Omental fat pad (tissue), 3 donors: ENCODE measurements at regions not wholly inside any gene's neighbourhood (a gene's known extent, or its start where the extent isn't known, plus 50 kb on each side); places are given as distances from the start of the nearest gene placed in this dataset.

Source experiments
- ATAC-seq: fragments of 150-250 bp; one replicate; pipeline ENCODE4 v1.9.1; 2016; ENCODE audit warnings: mild to moderate bottlenecking, moderate library complexity; ENCODE audit not compliant: low FRiP score
- DNase-seq: peaks from one replicate; pipeline ENCODE4 v3.0.0-alpha.2; 2019; ENCODE audit warnings: low spot score
- TF ChIP-seq, protein P1 (sequence below), 3 donors: fragments of 450-650 bp; IDR thresholded peaks; one replicate each; pipeline ENCODE4 v1.5.1; 2016 to 2017; ENCODE audit warnings: antibody characterized with exemption in 3 of 3, mild to moderate bottlenecking in 3 of 3, moderate library complexity in 2 of 3

DNA sequence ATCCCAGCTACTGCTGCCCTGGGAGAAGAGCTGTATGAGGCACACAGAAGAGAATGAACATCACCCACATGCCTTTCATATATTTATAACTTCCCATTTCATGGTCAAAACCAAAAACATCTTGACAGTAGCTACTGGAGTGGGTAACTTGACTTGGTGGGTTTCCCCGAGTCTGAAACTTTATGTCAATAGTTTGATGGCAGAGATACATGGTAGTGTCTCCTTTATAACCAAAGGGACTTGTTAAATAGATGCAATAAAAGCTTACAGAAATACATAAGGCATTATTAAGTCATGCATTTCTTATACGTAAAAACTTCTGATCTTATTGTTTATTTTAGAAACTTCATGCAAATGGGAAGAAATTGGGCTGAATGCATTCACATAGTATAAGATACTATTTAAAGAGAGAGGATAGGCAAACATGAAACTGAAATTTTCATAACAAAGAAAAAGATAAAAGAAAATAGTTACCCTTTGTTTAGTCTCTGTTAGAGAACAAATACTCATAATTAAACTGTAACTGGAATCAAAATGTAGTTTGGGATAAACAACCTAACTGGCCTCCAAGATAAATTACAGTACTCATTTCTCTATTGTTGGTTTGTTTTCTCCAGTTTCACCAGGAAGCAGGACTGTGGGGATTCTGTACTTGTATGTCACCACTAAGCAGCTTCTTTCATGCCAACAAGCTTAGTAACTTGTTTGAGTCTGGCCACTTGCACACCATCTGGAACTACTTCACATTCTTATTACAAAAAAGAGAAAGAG lies 459.3 kb upstream of the MEF2C start:
- DNase-seq: no peak
- TF ChIP-seq, protein P1, sequence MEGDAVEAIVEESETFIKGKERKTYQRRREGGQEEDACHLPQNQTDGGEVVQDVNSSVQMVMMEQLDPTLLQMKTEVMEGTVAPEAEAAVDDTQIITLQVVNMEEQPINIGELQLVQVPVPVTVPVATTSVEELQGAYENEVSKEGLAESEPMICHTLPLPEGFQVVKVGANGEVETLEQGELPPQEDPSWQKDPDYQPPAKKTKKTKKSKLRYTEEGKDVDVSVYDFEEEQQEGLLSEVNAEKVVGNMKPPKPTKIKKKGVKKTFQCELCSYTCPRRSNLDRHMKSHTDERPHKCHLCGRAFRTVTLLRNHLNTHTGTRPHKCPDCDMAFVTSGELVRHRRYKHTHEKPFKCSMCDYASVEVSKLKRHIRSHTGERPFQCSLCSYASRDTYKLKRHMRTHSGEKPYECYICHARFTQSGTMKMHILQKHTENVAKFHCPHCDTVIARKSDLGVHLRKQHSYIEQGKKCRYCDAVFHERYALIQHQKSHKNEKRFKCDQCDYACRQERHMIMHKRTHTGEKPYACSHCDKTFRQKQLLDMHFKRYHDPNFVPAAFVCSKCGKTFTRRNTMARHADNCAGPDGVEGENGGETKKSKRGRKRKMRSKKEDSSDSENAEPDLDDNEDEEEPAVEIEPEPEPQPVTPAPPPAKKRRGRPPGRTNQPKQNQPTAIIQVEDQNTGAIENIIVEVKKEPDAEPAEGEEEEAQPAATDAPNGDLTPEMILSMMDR (IDR thresholded peaks at IDR 0.05): no peak
- ATAC-seq: no peak

DNA sequence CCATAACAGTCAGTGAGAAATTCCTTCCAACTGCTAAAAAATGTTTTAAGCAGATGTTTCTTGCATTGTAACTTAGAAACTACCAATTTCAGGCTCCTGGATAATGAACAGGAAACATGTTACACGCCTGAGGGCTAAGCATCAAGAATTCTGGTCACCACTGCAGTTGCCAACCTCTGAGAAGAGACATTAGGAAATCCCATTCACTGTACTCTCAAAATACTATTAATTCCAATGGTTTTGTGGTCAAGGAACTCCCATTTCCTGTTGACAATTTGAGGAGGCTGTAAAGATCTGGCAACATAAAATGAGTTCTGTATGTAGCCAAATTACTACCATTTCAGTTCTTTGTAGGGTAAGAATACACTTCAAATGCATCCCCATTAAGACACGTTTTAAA lies 456.0 kb upstream of the MEF2C start:
- TF ChIP-seq, protein P1 (IDR thresholded peaks at IDR 0.05): no peak
- ATAC-seq (no peak), DNase-seq (no peak)

DNA sequence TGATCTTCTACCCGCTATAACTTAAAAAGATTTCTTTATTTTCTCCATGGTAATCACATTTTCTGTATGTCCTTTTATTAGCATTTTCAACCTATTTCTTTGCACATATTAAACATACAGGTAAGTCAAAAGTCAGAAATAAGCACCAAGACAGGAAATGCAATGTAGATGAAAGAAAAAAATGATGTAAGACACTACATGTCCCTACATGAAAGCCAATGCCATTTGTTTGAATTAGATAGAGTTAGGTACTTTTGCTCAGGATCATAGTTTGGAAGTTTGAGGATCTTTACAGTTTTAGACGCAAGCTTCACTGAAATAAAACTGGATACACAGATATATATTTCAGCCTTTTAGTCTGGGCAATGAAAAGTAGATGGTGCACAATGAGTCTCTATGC lies 453.1 kb upstream of the MEF2C start:
- ATAC-seq: no peak
- TF ChIP-seq, protein P1 (IDR thresholded peaks at IDR 0.05): no peak
- DNase-seq: no peak

DNA sequence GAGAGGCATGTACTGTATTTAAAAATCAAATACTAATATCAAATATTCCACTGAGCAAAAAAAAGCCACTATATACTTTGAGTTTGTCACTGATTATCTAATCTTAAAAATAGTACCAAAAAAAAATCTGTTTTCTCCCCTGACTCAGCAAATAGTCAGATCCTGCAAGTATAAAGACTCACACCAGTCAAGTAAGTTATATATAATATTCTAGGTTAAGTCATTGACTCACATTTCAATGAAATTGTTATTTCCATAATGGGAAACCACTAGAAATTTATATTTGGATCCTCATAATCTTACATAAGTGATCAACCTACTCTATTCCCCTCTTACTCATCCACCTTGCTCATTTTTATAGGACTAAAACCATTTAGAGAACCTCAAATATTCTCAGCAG lies 447.2 kb upstream of the MEF2C start:
- no peak for DNase-seq
- ATAC-seq: no peak
- TF ChIP-seq, protein P1 (IDR thresholded peaks at IDR 0.05): no peak

DNA sequence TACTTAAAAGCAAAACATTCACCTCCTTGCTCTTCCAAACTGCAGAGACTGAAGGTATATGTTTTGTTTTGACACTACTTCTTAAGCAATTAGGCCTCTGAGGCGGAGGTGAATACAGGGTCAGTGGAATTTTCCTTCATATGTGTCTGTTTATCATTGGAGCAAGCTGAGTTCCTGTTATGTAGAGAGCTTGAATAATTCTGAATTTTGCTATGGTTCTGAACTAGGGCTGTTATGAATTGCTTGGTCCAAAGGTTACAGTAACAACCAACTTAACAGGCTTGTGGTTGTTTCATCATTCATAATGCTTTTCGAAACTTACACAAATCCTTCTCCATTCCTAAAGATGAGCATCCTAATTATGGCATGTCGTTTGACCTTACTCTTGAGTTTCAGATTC lies 444.6 kb upstream of the MEF2C start:
- no peak for ATAC-seq
- TF ChIP-seq, protein P1 (IDR thresholded peaks at IDR 0.05): no peak

DNA sequence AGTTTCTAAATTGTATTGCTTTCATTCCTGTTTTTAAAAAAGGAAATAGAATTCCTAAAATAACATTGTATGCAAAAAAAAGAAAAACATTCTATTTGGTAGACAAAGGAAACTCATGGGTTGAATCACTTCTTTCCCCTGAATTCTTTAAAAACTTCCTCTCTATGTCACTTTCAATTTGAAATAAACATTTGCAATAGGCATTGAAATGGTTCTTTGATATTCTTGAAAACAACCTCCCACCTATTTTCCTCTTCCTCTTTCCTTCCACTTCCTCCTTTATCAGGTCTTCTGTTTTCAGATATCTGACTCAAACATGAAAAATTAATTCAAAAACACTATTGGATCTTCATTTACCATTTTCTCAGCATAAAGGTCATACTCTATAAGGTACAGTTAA lies 442.0 kb upstream of the MEF2C start:
- ATAC-seq (no peak), DNase-seq (no peak)
- TF ChIP-seq, protein P1 (IDR thresholded peaks at IDR 0.05): no peak

More for the DNA sequence above, 444.6 kb upstream of the MEF2C start:
- DNase-seq: no peak
